NCI-H146 treated with DMSO at 0.1 percent for 48 hours (cell line): ENCODE measurements at regions not wholly inside any gene's neighbourhood (a gene's known extent, or its start where the extent isn't known, plus 50 kb on each side); places are given as distances from the start of the nearest gene placed in this dataset.
"Not testable (repeated sequence)": the region's sequence is repeated elsewhere in the genome, so short reads cannot be mapped to it uniquely, and the experiment has no call there.

Source experiments
- DNase-seq: peaks from one replicate; lab custom pipeline; 2025; ENCODE audit not compliant: unreplicated experiment; lab: John Stamatoyannopoulos, UW

- no peak for DNase-seq
Observed at GRCh38 chr16:87135246-87136030, 181.8 kb downstream of the C16orf95 start.

GRCh38 chr16:87138316-87138715 is 178.9 kb downstream of the C16orf95 start:
- no peak for DNase-seq

- no peak for DNase-seq
Observed at GRCh38 chr16:87138738-87139267, 178.4 kb downstream of the C16orf95 start.

- no peak for DNase-seq
Observed at GRCh38 chr16:87140211-87141200, 176.7 kb downstream of the C16orf95 start.

- DNase-seq = no peak
Observed at GRCh38 chr16:87141402-87141801, 175.8 kb downstream of the C16orf95 start.

GRCh38 chr16:87143661-87144121 is 173.5 kb downstream of the C16orf95 start:
- no peak for DNase-seq

- no peak for DNase-seq
Observed at GRCh38 chr16:87144232-87144631, 173.0 kb downstream of the C16orf95 start.

GRCh38 chr16:87145181-87146176 is 171.7 kb downstream of the C16orf95 start:
- no peak for DNase-seq

- DNase-seq = no peak
Observed at GRCh38 chr16:87146676-87147075, 170.5 kb downstream of the C16orf95 start.

- no peak for DNase-seq
Observed at GRCh38 chr16:87149051-87149450, 168.1 kb downstream of the C16orf95 start.

- no peak for DNase-seq
Observed at GRCh38 chr16:87150262-87150661, 166.9 kb downstream of the C16orf95 start.

GRCh38 chr16:87150681-87151280 is 166.4 kb downstream of the C16orf95 start:
- no peak for DNase-seq

GRCh38 chr16:87152221-87152755 is 164.9 kb downstream of the C16orf95 start:
- DNase-seq = no peak

- no peak for DNase-seq
Observed at GRCh38 chr16:87153326-87153725, 163.9 kb downstream of the C16orf95 start.

- DNase-seq = not testable (repeated sequence)
Observed at GRCh38 chr16:87155315-87155714, 161.9 kb downstream of the C16orf95 start.

GRCh38 chr16:87156195-87156594 is 161.0 kb downstream of the C16orf95 start:
- no peak for DNase-seq

- DNase-seq = no peak
Observed at GRCh38 chr16:87160234-87160636, 157.0 kb downstream of the C16orf95 start.

- no peak for DNase-seq
Observed at GRCh38 chr16:87160701-87161337, 156.4 kb downstream of the C16orf95 start.

GRCh38 chr16:87161410-87161809 is 155.8 kb downstream of the C16orf95 start:
- DNase-seq = not testable (repeated sequence)
